MM.1S (cell line): ENCODE measurements at regions not wholly inside any gene's neighbourhood (a gene's known extent, or its start where the extent isn't known, plus 50 kb on each side); places are given as distances from the start of the nearest gene placed in this dataset.

Experiments
- DNase-seq: peaks from one replicate; pipeline ENCODE4 v3.0.0-alpha.2; 2015
- H2AFZ ChIP-seq: fragments of 300-600 bp; sonication (generic); 2 replicates; pipeline ENCODE4 v1.6.0; 2016; ENCODE audit warnings: antibody characterized with exemption, low read length
- H3F3A ChIP-seq: fragments of 300-600 bp; sonication (generic); 2 replicates; pipeline ENCODE4 v1.6.1; 2016; ENCODE audit warnings: mild to moderate bottlenecking, antibody characterized with exemption, low read length, moderate library complexity, mixed read lengths; ENCODE audit not compliant: insufficient read depth
- H3K27ac ChIP-seq: fragments of 300-600 bp; sonication (generic); 2 replicates; pipeline ENCODE4 v1.5.1; 2016; ENCODE audit warnings: mild to moderate bottlenecking, low read length
- H3K27me3 ChIP-seq: fragments of 300-600 bp; sonication (generic); replicated peaks from 2 replicates; pipeline ENCODE4 v1.6.0; 2016; ENCODE audit warnings: low read length; ENCODE audit not compliant: insufficient read depth
- H3K36me3 ChIP-seq: fragments of 300-600 bp; sonication (generic); replicated peaks from 2 replicates; pipeline ENCODE4 v1.6.1; 2016; ENCODE audit warnings: mild to moderate bottlenecking, low read length, mixed read lengths; ENCODE audit not compliant: insufficient read depth
- H3K4me1 ChIP-seq: fragments of 300-600 bp; sonication (generic); 2 replicates; pipeline ENCODE4 v1.6.1; 2016; ENCODE audit warnings: low read length, mixed read lengths
- H3K4me2 ChIP-seq: fragments of 300-600 bp; sonication (generic); 2 replicates; pipeline ENCODE4 v1.6.0; 2016; ENCODE audit warnings: low read depth, low read length
- H3K4me3 ChIP-seq: fragments of 300-600 bp; sonication (generic); 2 replicates; pipeline ENCODE4 v1.5.1; 2016; ENCODE audit warnings: low read length, mixed read lengths
- H3K79me2 ChIP-seq: fragments of 300-600 bp; sonication (generic); 2 replicates; pipeline ENCODE4 v1.6.1; 2016; ENCODE audit warnings: mixed run types, low read length, mixed read lengths
- H3K9ac ChIP-seq: fragments of 300-600 bp; sonication (generic); 2 replicates; pipeline ENCODE4 v1.6.1; 2016; ENCODE audit warnings: low read length, mixed read lengths
- H3K9me2 ChIP-seq: fragments of 300-600 bp; sonication (generic); replicated peaks from 2 replicates; pipeline ENCODE4 v1.6.1; 2016; ENCODE audit warnings: mild to moderate bottlenecking, low read length, mixed read lengths; ENCODE audit not compliant: insufficient read depth
- H3K9me3 ChIP-seq: fragments of 300-600 bp; sonication (generic); replicated peaks from 2 replicates; pipeline ENCODE4 v1.6.1; 2016; ENCODE audit warnings: mild to moderate bottlenecking, low read length, mixed read lengths; ENCODE audit not compliant: insufficient read depth
- H4K20me1 ChIP-seq: fragments of 300-600 bp; sonication (generic); 2 replicates; pipeline ENCODE4 v1.6.1; 2016; ENCODE audit warnings: mild to moderate bottlenecking, low read length, moderate library complexity, mixed read lengths; ENCODE audit not compliant: insufficient read depth
- CTCF ChIP-seq: fragments of 300-600 bp; sonication (generic); IDR thresholded peaks from 2 replicates; pipeline ENCODE4 v1.5.1; 2016; ENCODE audit warnings: antibody characterized with exemption, low read length, mixed read lengths
- EZH2 ChIP-seq: fragments of 300-600 bp; sonication (generic); optimal IDR thresholded peaks from 2 replicates; pipeline ENCODE3; 2017; ENCODE audit warnings: low read depth, mild to moderate bottlenecking, antibody characterized with exemption, low read length, mixed read lengths
- EZH2phosphoT487 ChIP-seq: fragments of 300-600 bp; sonication (generic); IDR thresholded peaks from 2 replicates; pipeline ENCODE4 v1.6.1; 2018; ENCODE audit warnings: antibody characterized with exemption, low read length

DNA sequence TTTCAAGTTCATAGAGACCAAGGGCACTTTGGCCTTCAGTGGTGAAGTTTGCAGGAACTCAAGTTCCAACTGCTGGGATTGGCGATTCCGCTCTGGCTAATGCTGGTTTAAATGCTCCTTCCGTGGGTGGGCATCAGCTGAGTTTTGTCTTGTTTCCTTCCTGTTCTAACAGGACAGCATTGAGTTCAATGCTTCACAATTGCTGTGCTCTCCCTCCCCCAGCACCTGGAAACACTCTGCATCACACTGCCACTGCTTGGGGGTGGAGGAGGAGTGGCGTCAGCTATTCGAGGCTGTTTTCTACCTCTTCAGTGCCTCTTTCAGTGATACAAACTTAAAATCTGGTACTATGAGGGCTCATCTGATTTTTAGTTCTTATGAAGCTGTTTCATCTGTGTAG is 634.9 kb downstream of the FSCB start:
- no peaks in the 10 kb centered on the region for H3F3A ChIP-seq
- H3K4me1 ChIP-seq = no peaks in the 10 kb centered on the region
- no peak for DNase-seq
- no peaks in the 10 kb centered on the region for H3K9me3 ChIP-seq
- H3K27me3 ChIP-seq = no peaks in the 10 kb centered on the region
- H3K9me2 ChIP-seq = no peaks in the 10 kb centered on the region
- TF ChIP-seq EZH2phosphoT487 (no peak), EZH2 (no peak), CTCF (no peak)
- no peaks in the 10 kb centered on the region for H3K36me3 ChIP-seq
- H2AFZ ChIP-seq = no peak overlapping the region
- no peaks in the 10 kb centered on the region for H4K20me1 ChIP-seq
- H3K27ac ChIP-seq = no peak overlapping the region
- H3K9ac ChIP-seq = no peak overlapping the region
- H3K4me3 ChIP-seq = no peak overlapping the region
- no peak overlapping the region for H3K4me2 ChIP-seq
- no peaks in the 10 kb centered on the region for H3K79me2 ChIP-seq

DNA sequence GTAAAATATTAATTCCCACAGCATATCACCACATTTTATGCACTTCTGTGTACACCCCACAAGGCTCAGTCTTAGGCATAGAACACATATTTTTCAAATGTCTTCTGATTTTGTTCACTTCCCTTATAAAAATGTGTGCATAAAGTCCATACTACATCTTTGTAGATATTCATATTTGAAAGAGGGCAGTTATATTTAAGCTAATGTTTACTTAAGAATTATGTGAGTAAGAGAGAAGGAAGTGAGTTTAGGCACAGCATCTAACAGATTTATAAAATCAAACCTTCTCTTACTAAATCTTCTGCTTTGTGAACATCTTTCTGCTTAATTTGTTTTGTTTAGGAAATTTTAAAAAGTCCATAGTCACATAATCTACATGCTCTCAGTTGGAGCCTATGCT is 648.1 kb downstream of the FSCB start:
- H3F3A ChIP-seq = no peaks in the 10 kb centered on the region
- H3K9ac ChIP-seq = no peak overlapping the region
- no peak overlapping the region for H3K27ac ChIP-seq
- H3K36me3 ChIP-seq = no peaks in the 10 kb centered on the region
- no peak for DNase-seq
- no peaks in the 10 kb centered on the region for H4K20me1 ChIP-seq
- no peak overlapping the region for H3K4me2 ChIP-seq
- no peaks in the 10 kb centered on the region for H3K9me3 ChIP-seq
- no peak overlapping the region for H2AFZ ChIP-seq
- H3K9me2 ChIP-seq = no peaks in the 10 kb centered on the region
- no peaks in the 10 kb centered on the region for H3K27me3 ChIP-seq
- TF ChIP-seq EZH2 (no peak), EZH2phosphoT487 (no peak), CTCF (no peak)
- H3K4me1 ChIP-seq = no peaks in the 10 kb centered on the region
- no peaks in the 10 kb centered on the region for H3K79me2 ChIP-seq
- H3K4me3 ChIP-seq = no peak overlapping the region

DNA sequence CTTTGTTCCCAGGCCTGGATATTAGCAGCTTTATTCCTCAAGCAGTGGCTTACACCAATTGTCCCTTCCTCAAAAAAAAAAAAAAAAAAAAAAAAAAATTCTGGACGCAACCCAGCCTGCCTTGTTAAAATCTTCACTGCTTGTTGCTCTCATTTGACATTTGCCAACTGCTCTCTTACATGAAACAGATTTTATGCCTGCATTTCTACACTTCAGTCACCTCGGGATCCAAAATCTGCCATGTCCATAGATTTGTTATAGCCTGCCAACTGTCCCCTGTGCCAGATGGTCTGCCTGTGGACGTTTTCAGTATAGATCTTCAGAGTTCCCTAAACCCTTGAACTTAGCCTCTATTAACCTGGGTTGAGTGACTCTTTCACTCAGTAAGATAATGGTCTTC is 651.5 kb downstream of the FSCB start:
- no peaks in the 10 kb centered on the region for H3K9me2 ChIP-seq
- no peak overlapping the region for H2AFZ ChIP-seq
- no peaks in the 10 kb centered on the region for H3F3A ChIP-seq
- H3K36me3 ChIP-seq = no peaks in the 10 kb centered on the region
- no peak overlapping the region for H3K4me3 ChIP-seq
- H3K9me3 ChIP-seq = no peaks in the 10 kb centered on the region
- no peaks in the 10 kb centered on the region for H3K4me1 ChIP-seq
- DNase-seq = no peak
- no peak overlapping the region for H3K9ac ChIP-seq
- no peak overlapping the region for H3K27ac ChIP-seq
- no peak overlapping the region for H3K4me2 ChIP-seq
- TF ChIP-seq EZH2 = no peak
- no peak for TF ChIP-seq CTCF
- no peak for TF ChIP-seq EZH2phosphoT487
- H3K27me3 ChIP-seq = no peaks in the 10 kb centered on the region
- no peaks in the 10 kb centered on the region for H3K79me2 ChIP-seq
- no peaks in the 10 kb centered on the region for H4K20me1 ChIP-seq

DNA sequence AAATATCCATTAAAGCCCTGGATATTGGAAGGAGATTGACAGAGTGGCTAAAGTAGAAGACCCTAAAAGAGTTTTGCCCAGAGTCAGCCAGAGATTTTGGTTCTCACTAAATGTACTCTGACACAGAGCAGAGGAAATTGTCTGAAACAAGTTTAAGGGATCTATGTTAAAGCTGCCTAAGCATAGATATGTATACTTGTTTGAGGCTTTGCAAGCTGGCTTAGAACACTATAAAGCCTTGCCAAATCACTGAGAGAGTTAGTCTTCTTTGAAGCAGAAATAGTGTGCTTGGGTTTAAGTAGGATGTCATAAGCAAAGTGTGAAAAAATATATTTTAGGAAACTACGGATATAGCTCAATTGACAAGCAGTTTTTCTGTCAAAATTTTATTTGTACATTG is 653.5 kb downstream of the FSCB start:
- no peaks in the 10 kb centered on the region for H3K27me3 ChIP-seq
- no peak for DNase-seq
- H3K4me2 ChIP-seq = no peak overlapping the region
- no peaks in the 10 kb centered on the region for H3K4me1 ChIP-seq
- H3K9me2 ChIP-seq = no peaks in the 10 kb centered on the region
- no peak overlapping the region for H3K9ac ChIP-seq
- no peaks in the 10 kb centered on the region for H3F3A ChIP-seq
- H4K20me1 ChIP-seq = no peaks in the 10 kb centered on the region
- no peak overlapping the region for H2AFZ ChIP-seq
- TF ChIP-seq CTCF (no peak), EZH2 (no peak), EZH2phosphoT487 (no peak)
- no peak overlapping the region for H3K27ac ChIP-seq
- no peaks in the 10 kb centered on the region for H3K9me3 ChIP-seq
- H3K79me2 ChIP-seq = no peaks in the 10 kb centered on the region
- no peaks in the 10 kb centered on the region for H3K36me3 ChIP-seq
- no peak overlapping the region for H3K4me3 ChIP-seq
